Stomach (tissue), 4 donors: ENCODE measurements at regions not wholly inside any gene's neighbourhood (a gene's known extent, or its start where the extent isn't known, plus 50 kb on each side); places are given as distances from the start of the nearest gene placed in this dataset.

ENCODE experiments used
- CTCF ChIP-seq, 7 experiments: fragments of 450-650 bp in 4 of 7; fragments of 200-600 bp in 3 of 7; sonication (generic) in 3 of 7; IDR thresholded peaks; one replicate each; pipeline ENCODE4 v1.5.1; 2016 to 2019; ENCODE audit warnings: antibody characterized with exemption in 7 of 7, control low read depth in 2 of 7, mild to moderate bottlenecking in 1 of 7
- EP300 ChIP-seq: sonication (generic); formaldehyde crosslinking; IDR thresholded peaks from one replicate; pipeline ENCODE4 v1.6.1; 2017; ENCODE audit warnings: antibody characterized with exemption
- POLR2A ChIP-seq, 4 donors: fragments of 450-650 bp; IDR thresholded peaks; one replicate each; pipeline ENCODE4 v1.6.1; 2016; ENCODE audit warnings: antibody characterized with exemption in 4 of 4, control low read depth in 2 of 4, mild to moderate bottlenecking in 1 of 4, moderate library complexity in 1 of 4

GRCh38 chr20:55291261-55291660 lies 714.1 kb downstream of the CBLN4 start:
- TF ChIP-seq EP300 = no peak
- no peak for TF ChIP-seq CTCF (IDR thresholded peaks at IDR 0.05)
- TF ChIP-seq POLR2A (IDR thresholded peaks at IDR 0.05) = no peak
